SH-SY5Y (cell line): ENCODE measurements at regions not wholly inside any gene's neighbourhood (a gene's known extent, or its start where the extent isn't known, plus 50 kb on each side); places are given as distances from the start of the nearest gene placed in this dataset.

Experiments
- GATA2 ChIP-seq: IDR thresholded peaks from 2 replicates; pipeline ENCODE4 v1.6.1; 2011; ENCODE audit warnings: mild to moderate bottlenecking, low read depth, low read length
- GATA3 ChIP-seq: IDR thresholded peaks from 2 replicates; pipeline ENCODE4 v1.6.1; 2011; ENCODE audit warnings: low read depth, mild to moderate bottlenecking, low read length, moderate library complexity

DNA sequence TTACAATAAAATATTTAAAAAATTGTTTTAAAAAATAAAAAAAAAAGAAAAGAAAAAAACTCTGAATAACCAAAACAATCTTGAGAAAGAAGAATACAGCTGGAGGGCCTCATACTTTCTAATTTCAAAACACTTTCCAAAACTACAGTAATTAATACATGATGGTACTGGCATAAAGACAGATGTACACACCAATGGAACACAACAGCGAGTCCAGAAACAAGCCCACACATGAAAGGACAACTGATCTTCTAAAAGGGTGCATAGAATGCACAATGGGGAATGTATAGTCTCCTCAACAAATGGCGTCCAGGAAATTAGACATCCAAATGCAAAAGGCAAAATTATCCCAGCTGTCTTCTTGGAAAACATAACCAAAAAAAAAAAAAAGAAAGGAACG lies 99.6 kb downstream of the LURAP1L start:
- TF ChIP-seq GATA2 (no peak), GATA3 (no peak)

DNA sequence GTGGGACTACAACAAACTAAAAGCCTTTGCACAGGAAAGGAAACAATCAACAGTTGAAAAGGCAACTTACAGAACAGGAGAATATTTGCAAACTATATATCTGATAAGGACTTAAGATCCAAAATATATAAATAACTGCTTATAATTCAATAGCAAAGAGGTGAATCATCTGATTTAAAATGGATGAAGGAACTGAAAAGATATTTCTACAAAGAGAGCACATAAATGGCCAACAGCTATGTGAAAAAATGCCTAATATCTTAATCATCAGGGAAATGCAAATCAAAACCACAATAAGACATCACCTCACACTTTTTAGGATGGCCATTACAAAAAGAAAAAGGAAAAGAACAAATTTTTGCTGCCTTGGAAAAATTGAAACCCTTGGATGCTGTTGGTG lies 100.4 kb downstream of the LURAP1L start:
- TF ChIP-seq GATA2 (no peak), GATA3 (no peak)

DNA sequence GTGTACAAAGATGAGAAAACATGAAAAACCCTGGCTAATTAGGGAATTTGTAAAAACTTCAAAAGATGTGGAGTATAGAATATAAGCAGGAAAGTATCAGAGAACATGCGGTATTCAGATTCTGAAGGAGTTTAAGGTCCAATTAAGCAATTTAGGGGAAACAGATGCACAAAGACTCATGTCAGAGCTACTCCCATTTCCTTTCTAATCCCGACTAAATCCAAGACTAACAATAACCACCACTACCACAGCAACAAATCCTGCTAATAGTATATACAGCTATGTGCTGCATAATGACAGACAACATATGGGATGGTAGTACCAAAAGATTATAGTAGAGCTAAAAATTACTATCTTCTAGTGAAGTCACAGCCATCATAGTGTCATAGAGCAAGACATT lies 102.1 kb downstream of the LURAP1L start:
- TF ChIP-seq GATA2 (no peak), GATA3 (no peak)

DNA sequence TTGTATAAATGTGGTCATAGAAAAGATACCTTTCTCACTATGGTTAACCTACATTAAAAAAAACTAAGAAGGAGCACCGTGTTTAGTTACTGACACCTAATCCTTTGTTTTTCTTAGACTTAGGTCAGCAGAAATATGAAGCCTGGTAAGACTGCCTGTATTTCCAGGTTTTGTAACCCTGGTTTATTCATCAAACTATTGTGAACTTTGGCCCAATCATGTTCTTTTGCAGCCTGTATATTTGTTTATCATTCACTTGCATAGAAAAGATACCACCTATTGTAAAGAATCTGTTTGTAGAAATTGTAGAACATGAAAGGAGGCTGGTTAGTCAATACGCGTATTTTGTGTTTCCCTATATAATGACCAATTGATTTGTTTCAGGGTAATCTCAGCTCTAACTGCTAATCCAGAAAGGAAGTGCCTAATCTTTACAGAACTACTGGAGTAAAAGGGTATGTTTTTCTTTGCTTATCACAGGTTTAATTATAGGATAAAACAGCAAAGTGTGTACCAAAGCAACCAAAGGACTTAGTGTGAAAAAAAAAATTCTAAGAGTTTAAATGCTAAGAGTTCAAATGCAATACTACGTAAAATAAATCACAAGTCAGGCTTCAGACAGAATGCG lies 103.6 kb downstream of the LURAP1L start:
- TF ChIP-seq GATA3 (no peak), GATA2 (no peak)

DNA sequence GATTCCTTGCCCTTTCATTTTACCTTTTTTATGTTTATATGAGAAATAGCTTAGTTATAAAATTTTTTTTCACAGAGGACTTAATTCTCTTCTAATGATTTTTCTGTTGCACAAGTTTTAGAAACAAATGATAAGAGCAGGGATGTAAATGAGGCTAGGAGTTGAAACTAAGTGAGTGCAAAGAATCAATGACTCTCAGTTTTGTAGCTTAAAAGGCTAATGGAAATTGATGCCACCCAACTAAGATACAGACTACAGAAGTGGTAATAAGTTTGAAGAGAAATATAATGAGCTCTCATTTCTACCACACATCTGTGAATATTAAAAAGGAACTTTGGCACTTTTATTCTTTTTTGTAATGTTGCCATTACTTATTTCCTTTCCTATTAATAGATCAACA lies 105.1 kb downstream of the LURAP1L start:
- no peak for TF ChIP-seq GATA2
- no peak for TF ChIP-seq GATA3

DNA sequence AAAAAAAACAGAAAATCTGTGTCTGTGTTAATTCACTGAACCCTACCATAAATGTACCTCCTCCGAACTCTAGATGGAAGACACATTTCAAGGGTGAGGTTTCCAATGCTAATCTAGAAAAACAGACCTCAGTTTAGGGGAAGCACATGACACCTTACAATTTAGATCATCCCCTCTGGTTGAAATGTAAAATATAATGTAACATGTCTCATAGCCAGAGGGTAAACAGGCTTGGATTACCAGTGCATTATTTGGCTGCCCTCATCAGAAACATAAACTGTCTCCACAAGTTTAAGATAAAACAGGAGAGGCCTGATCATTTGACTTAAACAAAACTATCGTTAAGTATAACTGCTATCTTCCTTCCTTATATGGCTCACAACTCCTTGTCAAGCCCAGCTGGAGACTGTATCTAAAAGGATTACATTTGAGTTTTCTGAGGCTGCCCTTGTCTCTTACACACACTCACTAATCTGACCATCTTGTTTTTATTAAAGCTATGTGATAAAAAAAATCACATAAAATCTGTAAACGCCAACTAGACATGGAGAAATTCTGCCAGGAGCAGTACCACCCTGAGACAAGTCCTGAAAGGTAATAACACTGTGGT lies 105.7 kb downstream of the LURAP1L start:
- TF ChIP-seq GATA3 = peak; percentile 37; the same call in 1 of the 2 replicates
- no peak; the same call in 1 of the 2 replicates for TF ChIP-seq GATA2

DNA sequence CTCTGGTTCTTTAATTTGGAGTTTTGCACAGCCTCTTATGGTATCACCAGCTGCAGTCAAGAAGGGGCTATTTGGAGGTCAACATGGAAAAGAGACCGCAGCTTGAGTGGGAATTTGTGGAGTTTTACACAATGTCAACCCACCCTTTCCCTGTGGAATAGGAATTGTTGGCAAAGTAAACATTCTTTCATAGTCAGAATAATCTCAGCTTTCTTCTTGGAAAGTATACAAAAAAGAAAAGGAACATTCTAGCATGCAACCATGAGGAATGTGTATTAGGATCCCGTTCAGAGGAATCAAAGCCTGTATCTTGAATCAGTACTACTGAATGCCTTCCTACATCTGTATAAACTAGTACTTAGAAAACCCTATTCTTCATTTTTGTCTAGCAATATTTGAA lies 107.6 kb downstream of the LURAP1L start:
- TF ChIP-seq GATA2 (no peak), GATA3 (no peak)

DNA sequence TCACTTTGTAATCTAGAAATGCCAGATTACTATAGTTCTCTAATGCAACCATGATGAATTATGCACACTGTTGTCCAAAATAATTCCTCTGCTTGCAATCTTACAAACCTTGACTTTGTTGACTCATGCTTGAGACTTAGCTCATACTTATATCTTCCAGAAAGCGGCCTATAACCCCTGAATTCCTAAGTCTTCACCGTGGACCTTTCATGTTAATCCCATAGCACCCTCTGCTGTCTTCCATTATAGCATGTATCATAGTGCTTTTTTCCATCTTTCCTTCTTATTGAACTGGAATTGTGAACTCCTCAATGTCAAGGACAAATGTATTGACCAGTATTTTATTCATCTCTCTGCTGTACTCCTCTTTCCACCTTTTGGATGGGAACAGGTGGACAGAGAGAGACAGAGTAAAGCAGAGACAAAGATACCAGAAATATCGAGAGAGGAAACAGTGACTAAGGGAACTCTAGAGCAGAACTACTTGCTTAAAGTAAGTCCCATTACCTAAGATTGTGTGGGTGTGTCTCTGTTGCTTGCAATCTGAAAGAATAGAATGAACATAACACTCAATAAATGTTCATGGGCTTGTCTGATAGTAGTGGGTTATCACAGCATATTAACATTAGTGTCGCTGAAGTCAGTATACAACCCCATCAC lies 110.0 kb downstream of the LURAP1L start:
- no peak for TF ChIP-seq GATA2
- TF ChIP-seq GATA3 = no peak

DNA sequence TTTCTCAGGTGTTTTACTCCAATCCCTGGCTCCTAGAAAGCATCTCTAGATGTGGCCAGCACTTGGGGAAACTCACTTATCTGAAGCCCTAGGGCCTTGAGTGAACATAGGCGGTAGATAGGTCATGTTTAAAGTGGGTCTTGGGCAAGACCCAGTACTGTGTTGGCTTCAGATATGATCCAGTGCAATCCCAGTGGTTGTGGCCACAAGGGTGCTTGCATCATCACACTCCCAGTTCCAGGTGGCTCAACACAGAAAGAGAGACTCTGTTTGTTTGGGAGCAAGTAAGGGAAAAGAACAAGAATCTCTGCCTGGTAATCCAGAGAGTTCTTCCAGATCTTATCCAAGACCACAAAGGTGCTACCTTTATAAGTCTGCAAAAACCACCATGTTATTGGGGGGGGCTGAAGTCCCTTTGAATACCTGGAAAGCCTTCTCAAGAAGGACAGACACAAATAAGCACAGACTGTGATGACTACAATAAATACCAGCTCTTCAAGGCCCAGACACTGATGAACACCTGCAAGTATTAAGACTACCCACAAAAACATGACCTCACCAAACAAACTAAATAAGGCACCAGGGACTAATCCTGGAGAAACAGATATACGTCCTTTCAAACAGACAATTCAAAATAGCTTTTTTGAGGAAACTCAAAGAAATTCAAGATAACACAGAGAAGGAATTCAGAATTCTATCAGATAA lies 114.7 kb downstream of the LURAP1L start:
- no peak for TF ChIP-seq GATA2
- TF ChIP-seq GATA3 = no peak

DNA sequence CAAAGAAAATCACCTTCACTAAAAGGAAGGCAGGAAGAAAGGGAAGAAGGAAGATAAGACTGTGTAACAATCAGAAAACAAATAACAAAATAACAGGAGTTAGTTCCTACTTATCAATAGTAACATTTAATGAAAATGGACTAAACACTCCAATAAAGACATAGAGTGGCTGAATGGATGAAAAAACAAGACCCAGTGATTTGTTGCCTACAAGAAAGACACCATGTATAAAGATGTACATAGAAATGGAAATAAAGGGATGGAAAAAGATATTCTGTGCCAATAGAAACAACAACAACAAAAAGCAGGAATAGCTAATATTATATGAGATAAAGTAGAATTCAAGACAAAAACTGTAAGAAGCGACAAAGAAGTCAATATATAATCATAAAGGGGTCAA lies 116.8 kb downstream of the LURAP1L start:
- TF ChIP-seq GATA2 (no peak), GATA3 (no peak)

DNA sequence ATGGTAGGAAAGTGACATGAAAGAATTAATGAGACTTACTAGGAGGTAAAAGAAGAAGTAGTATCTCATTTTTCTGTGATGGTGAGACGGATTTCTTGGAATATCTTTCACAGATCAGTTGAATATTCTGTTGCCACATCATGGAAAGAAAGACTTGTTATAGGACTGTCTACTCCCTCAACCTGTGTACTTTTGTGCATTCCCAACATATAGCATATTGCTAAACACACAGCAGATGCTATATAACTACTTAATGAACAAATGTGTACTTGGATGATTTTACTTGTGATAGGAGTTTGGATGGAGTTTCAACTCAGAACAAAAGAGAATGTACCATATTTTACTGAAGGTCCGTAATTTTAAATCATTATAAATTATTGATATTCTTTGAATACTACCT lies 128.5 kb downstream of the LURAP1L start:
- TF ChIP-seq GATA3 (no peak), GATA2 (no peak)

DNA sequence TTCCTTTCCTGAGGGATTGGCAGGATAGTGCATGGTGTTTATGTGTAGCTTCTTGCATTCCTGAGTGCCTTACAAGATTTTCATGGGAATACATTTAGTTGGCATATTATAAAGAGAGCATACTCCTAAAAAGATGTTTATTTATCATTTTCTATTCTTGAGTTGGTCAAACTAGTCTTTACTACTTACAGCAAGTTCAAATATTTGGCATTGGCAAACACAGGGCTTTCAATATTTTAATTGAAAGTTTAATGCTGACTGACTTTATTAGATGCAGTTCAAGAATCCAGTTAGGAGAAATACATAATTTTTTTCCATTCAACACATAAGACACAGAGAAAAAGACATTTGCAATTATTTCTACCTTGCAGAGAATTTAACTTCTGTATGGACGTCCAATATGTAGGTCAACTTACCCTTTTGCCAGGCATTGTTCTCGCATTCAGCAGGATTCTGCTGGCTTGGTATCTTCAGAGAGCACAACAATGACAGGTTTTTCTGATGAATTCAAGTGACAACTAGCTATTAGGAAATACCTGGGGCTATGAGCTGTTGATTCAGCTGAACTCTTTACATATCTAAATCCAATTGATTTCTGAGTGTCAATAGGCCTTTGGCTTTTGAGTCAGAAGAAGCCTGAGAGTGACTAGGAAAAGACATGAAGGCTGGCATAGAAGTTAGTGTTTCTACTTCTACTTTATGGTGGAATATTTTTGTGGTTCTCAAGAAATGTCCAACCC lies 129.6 kb downstream of the LURAP1L start:
- TF ChIP-seq GATA3 (no peak), GATA2 (no peak)

DNA sequence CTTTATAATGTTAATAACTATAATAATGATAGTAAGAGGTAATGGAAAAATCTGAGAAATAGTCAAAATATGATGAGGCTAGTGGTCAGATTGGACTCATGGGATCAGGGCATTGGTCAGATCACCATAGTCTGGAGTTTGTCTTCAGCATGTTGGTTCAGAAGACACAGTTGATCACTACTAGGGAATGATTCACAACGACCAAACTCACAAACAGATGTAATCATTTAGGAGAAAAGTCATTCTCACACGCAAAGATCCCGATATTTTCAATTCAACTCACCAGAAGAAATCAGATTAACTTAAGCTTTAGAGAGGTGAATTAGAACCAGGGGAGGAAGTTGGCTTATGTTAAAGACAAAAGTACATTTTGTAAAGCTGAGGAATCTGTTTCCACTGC lies 131.8 kb downstream of the LURAP1L start:
- TF ChIP-seq GATA3 (no peak), GATA2 (no peak)

DNA sequence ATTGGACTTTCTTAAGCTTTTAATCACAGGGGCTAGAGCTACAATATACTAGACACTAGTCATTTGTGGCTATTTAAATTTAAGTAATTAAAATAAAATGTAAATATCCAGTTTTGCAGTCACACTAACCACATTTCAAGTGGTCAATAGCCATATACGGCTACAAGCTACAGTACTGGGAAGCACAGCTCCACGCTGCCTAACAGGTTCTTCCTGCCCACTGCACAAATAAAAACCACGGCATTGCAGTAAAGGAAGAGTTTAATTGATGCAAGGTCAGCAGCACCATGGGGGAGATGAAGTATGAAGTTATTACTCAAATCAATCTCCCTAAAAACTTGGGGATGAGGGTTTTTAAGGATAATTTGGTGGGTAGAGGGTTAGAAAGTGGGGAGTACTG lies 134.1 kb downstream of the LURAP1L start:
- TF ChIP-seq GATA3 (no peak), GATA2 (no peak)
